Gastrocnemius medialis (tissue), 4 donors: ENCODE measurements at regions not wholly inside any gene's neighbourhood (a gene's known extent, or its start where the extent isn't known, plus 50 kb on each side); places are given as distances from the start of the nearest gene placed in this dataset.
"Not testable (repeated sequence)": the region's sequence is repeated elsewhere in the genome, so short reads cannot be mapped to it uniquely, and the experiment has no call there.

ENCODE experiments used
- POLR2A ChIP-seq, 2 donors: fragments of 450-650 bp; IDR thresholded peaks; one replicate each; pipeline ENCODE4 v1.6.1; 2017; ENCODE audit warnings: antibody characterized with exemption in 2 of 2, mild to moderate bottlenecking in 2 of 2, moderate library complexity in 2 of 2
- TF ChIP-seq, protein P1 (sequence below), 5 experiments: fragments of 450-650 bp in 3 of 5; fragments of 200-600 bp in 2 of 5; sonication (generic) in 2 of 5; IDR thresholded peaks in 4 of 5; conservative IDR thresholded peaks in 1 of 5; 1 replicate in 4 of 5; 2 replicates in 1 of 5; pipeline ENCODE4 v1.5.1; 2016 to 2019; ENCODE audit warnings: antibody characterized with exemption in 5 of 5, mild to moderate bottlenecking in 3 of 5, moderate library complexity in 3 of 5

DNA sequence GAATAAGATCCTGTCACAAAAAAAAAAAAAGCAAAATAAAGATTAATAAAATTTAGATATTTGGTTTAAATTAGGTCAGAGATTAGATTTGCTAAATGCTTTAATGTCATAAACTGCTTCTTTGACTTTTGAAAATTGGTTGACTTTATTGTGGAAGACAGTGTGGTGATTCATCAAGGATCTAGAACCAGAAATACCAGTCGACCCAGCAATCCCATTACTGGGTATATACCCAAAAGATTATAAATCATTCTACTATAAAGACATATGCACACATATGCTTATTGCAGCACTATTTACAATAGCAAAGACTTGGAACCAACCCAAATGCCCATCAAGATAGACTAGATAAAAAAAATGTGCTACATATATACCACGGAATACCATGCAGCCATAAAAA lies 54.2 kb upstream of the GPD1L start:
- TF ChIP-seq, protein P1, sequence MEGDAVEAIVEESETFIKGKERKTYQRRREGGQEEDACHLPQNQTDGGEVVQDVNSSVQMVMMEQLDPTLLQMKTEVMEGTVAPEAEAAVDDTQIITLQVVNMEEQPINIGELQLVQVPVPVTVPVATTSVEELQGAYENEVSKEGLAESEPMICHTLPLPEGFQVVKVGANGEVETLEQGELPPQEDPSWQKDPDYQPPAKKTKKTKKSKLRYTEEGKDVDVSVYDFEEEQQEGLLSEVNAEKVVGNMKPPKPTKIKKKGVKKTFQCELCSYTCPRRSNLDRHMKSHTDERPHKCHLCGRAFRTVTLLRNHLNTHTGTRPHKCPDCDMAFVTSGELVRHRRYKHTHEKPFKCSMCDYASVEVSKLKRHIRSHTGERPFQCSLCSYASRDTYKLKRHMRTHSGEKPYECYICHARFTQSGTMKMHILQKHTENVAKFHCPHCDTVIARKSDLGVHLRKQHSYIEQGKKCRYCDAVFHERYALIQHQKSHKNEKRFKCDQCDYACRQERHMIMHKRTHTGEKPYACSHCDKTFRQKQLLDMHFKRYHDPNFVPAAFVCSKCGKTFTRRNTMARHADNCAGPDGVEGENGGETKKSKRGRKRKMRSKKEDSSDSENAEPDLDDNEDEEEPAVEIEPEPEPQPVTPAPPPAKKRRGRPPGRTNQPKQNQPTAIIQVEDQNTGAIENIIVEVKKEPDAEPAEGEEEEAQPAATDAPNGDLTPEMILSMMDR (IDR thresholded peaks at IDR 0.05 in 4 of 5, conservative IDR thresholded peaks at IDR 0.05 in 1 of 5): not testable (repeated sequence)
- TF ChIP-seq POLR2A (IDR thresholded peaks at IDR 0.05): not testable (repeated sequence)
